IPS-20b (cell line): ENCODE measurements at regions not wholly inside any gene's neighbourhood (a gene's known extent, or its start where the extent isn't known, plus 50 kb on each side); places are given as distances from the start of the nearest gene placed in this dataset.

Experiments
- H3K27ac ChIP-seq: one replicate; pipeline ENCODE4 v1.5.1; 2013; ENCODE audit warnings: low read length
- H3K27me3 ChIP-seq: 2 replicates; pipeline ENCODE4 v1.6.1; 2013; ENCODE audit warnings: mild to moderate bottlenecking, low read length, inconsistent platforms; ENCODE audit not compliant: insufficient read depth
- H3K36me3 ChIP-seq: 2 replicates; pipeline ENCODE4 v1.6.1; 2013; ENCODE audit warnings: low read depth, mild to moderate bottlenecking, inconsistent platforms, low read length, moderate library complexity; ENCODE audit not compliant: insufficient read depth
- H3K4me1 ChIP-seq: 2 replicates; pipeline ENCODE4 v1.6.1; 2013; ENCODE audit warnings: mild to moderate bottlenecking, control low read depth, inconsistent platforms, low read length, moderate library complexity; ENCODE audit not compliant: insufficient read depth
- H3K4me3 ChIP-seq: 2 replicates; pipeline ENCODE4 v1.5.1; 2013; ENCODE audit warnings: mild to moderate bottlenecking, low read length, inconsistent platforms
- H3K9ac ChIP-seq: 2 replicates; pipeline ENCODE4 v1.6.1; 2013; ENCODE audit warnings: low read depth, mild to moderate bottlenecking, inconsistent platforms, low read length, moderate library complexity
- H3K9me3 ChIP-seq: 2 replicates; pipeline ENCODE4 v1.6.1; 2013; ENCODE audit warnings: mild to moderate bottlenecking, low read depth, low read length, inconsistent platforms; ENCODE audit not compliant: insufficient read depth

GRCh38 chr2:177314722-177315264, 50.3 kb upstream of the NFE2L2 start:
- Histone ChIP-seq H3K4me3 (no peak overlapping the region; the same call in 1 of the 2 replicates), H3K27ac (no peak overlapping the region), H3K4me1 (peaks cover 13% of the 10 kb centered on the region; the same call in 1 of the 2 replicates), H3K36me3 (no peaks in the 10 kb centered on the region), H3K9ac (no peak overlapping the region), H3K9me3 (no peaks in the 10 kb centered on the region), H3K27me3 (no peaks in the 10 kb centered on the region)

GRCh38 chr2:177315364-177315763, 50.8 kb upstream of the NFE2L2 start:
- Histone ChIP-seq H3K9ac (no peak overlapping the region), H3K27ac (no peak overlapping the region), H3K9me3 (no peaks in the 10 kb centered on the region), H3K36me3 (no peaks in the 10 kb centered on the region), H3K27me3 (no peaks in the 10 kb centered on the region), H3K4me3 (no peak overlapping the region), H3K4me1 (peaks cover 13% of the 10 kb centered on the region; the same call in 1 of the 2 replicates)

GRCh38 chr2:177316756-177317155, 52.2 kb upstream of the NFE2L2 start:
- H3K27ac ChIP-seq = no peak overlapping the region
- H3K4me1 ChIP-seq = peaks cover 13% of the 10 kb centered on the region; the same call in 1 of the 2 replicates
- no peak overlapping the region for H3K4me3 ChIP-seq
- no peaks in the 10 kb centered on the region for H3K9me3 ChIP-seq
- no peaks in the 10 kb centered on the region for H3K27me3 ChIP-seq
- H3K36me3 ChIP-seq = no peaks in the 10 kb centered on the region
- H3K9ac ChIP-seq = no peak overlapping the region

- no peak overlapping the region for H3K27ac ChIP-seq
- no peaks in the 10 kb centered on the region for H3K9me3 ChIP-seq
- H3K36me3 ChIP-seq = no peaks in the 10 kb centered on the region
- no peak overlapping the region for H3K9ac ChIP-seq
- H3K4me3 ChIP-seq = no peak overlapping the region
- peaks cover 15% of the 10 kb centered on the region for H3K4me1 ChIP-seq
- no peaks in the 10 kb centered on the region for H3K27me3 ChIP-seq
Observed at GRCh38 chr2:177317443-177317842, 52.9 kb upstream of the NFE2L2 start.

- Histone ChIP-seq H3K27ac (no peak overlapping the region), H3K36me3 (no peaks in the 10 kb centered on the region), H3K27me3 (no peaks in the 10 kb centered on the region), H3K9ac (no peak overlapping the region), H3K4me1 (peaks cover 16% of the 10 kb centered on the region), H3K4me3 (no peak overlapping the region), H3K9me3 (no peaks in the 10 kb centered on the region)
Observed at GRCh38 chr2:177317857-177318256, 53.3 kb upstream of the NFE2L2 start.

DNA sequence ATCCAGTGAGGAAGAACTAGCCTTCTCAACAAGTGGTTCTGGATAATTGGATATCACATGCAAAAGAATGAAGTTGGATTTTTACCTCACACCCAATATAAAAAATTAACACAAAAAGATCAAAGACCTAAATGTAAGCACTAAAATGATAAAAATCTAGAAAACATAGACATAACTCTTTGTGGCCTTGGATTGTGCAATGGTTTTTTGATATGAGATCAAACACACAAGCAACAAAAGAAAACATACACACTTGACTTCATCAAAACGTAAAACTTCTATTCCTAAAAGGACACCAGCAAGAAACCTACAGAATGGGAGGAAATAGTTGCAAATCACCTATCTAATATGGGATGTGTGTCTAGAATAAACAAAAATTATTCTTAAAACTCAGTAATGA, 54.1 kb upstream of the NFE2L2 start:
- Histone ChIP-seq H3K4me1 (peaks cover 16% of the 10 kb centered on the region), H3K27me3 (no peaks in the 10 kb centered on the region), H3K9ac (no peak overlapping the region), H3K27ac (no peak overlapping the region), H3K9me3 (no peaks in the 10 kb centered on the region), H3K36me3 (no peaks in the 10 kb centered on the region), H3K4me3 (no peak overlapping the region)

DNA sequence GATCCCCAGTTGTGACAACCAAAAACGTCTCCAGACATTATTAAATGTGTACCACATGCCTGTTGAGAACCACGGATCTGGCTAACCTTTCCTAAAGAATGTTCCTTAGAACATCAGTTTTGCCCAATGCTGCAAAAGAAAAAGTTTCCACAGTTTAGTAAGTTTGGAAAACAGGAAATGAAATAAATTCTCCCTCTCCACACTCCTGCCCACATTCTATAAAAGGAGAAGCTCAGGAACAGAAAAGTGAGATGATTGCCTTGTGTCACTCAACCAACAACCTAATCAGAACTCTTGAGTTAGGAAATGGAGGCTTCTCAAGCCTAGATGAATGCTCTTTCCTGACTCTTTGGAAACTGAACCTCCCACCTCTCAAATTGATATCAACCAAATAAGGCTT, 56.1 kb upstream of the NFE2L2 start:
- H3K4me1 ChIP-seq = peaks cover 4% of the 10 kb centered on the region; the same call in 1 of the 2 replicates
- no peaks in the 10 kb centered on the region for H3K36me3 ChIP-seq
- no peak overlapping the region for H3K9ac ChIP-seq
- no peaks in the 10 kb centered on the region for H3K9me3 ChIP-seq
- H3K27me3 ChIP-seq = no peaks in the 10 kb centered on the region
- H3K27ac ChIP-seq = no peak overlapping the region
- H3K4me3 ChIP-seq = no peak overlapping the region

GRCh38 chr2:177322801-177323261, 58.3 kb upstream of the NFE2L2 start:
- H3K27ac ChIP-seq = no peak overlapping the region
- no peak overlapping the region for H3K4me3 ChIP-seq
- H3K36me3 ChIP-seq = no peaks in the 10 kb centered on the region
- no peak overlapping the region for H3K9ac ChIP-seq
- peaks cover 4% of the 10 kb centered on the region; the same call in 1 of the 2 replicates for H3K4me1 ChIP-seq
- no peaks in the 10 kb centered on the region for H3K27me3 ChIP-seq
- H3K9me3 ChIP-seq = no peaks in the 10 kb centered on the region

- H3K36me3 ChIP-seq = no peaks in the 10 kb centered on the region
- no peaks in the 10 kb centered on the region for H3K27me3 ChIP-seq
- H3K4me3 ChIP-seq = no peak overlapping the region
- no peaks in the 10 kb centered on the region for H3K9me3 ChIP-seq
- no peak overlapping the region for H3K9ac ChIP-seq
- peaks cover 4% of the 10 kb centered on the region; the same call in 1 of the 2 replicates for H3K4me1 ChIP-seq
- H3K27ac ChIP-seq = no peak overlapping the region
Observed at GRCh38 chr2:177324797-177325196, 60.3 kb upstream of the NFE2L2 start.

DNA sequence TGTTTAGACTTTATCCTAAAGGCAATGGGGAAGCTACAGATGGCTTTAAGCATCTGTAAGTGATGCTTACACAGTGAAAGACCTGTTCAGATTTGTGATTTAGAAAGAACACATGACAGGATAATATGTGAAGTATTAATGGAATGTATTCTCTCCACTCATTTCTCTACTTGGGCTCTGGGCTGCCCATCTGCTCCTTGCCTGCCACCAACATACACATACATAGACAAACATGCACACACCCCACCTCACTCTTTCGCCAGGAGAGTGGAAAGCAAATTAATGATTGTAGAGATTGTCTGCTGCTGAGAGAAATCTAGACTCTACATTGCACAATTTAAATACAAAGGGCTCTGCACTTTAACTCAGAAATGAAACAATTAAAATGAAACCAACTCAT, 61.0 kb upstream of the NFE2L2 start:
- H3K4me1 ChIP-seq = peaks cover 4% of the 10 kb centered on the region; the same call in 1 of the 2 replicates
- no peaks in the 10 kb centered on the region for H3K27me3 ChIP-seq
- H3K4me3 ChIP-seq = no peak overlapping the region
- no peaks in the 10 kb centered on the region for H3K9me3 ChIP-seq
- no peaks in the 10 kb centered on the region for H3K36me3 ChIP-seq
- no peak overlapping the region for H3K9ac ChIP-seq
- no peak overlapping the region for H3K27ac ChIP-seq

- Histone ChIP-seq H3K9me3 (no peaks in the 10 kb centered on the region), H3K27me3 (no peaks in the 10 kb centered on the region), H3K4me1 (peaks cover 4% of the 10 kb centered on the region; the same call in 1 of the 2 replicates), H3K9ac (no peak overlapping the region), H3K36me3 (no peaks in the 10 kb centered on the region), H3K4me3 (no peak overlapping the region), H3K27ac (no peak overlapping the region)
Observed at GRCh38 chr2:177326005-177326404, 61.5 kb upstream of the NFE2L2 start.

- H3K36me3 ChIP-seq = no peaks in the 10 kb centered on the region
- no peaks in the 10 kb centered on the region for H3K9me3 ChIP-seq
- H3K4me3 ChIP-seq = no peak overlapping the region
- H3K27ac ChIP-seq = no peak overlapping the region
- H3K27me3 ChIP-seq = no peaks in the 10 kb centered on the region
- H3K4me1 ChIP-seq = peaks cover 4% of the 10 kb centered on the region
- no peak overlapping the region for H3K9ac ChIP-seq
Observed at GRCh38 chr2:177326591-177326990, 62.1 kb upstream of the NFE2L2 start.
